ENCODE measurements at regions not wholly inside any gene's neighbourhood (a gene's known extent, or its start where the extent isn't known, plus 50 kb on each side); places are given as distances from the start of the nearest gene placed in this dataset.

DNA sequence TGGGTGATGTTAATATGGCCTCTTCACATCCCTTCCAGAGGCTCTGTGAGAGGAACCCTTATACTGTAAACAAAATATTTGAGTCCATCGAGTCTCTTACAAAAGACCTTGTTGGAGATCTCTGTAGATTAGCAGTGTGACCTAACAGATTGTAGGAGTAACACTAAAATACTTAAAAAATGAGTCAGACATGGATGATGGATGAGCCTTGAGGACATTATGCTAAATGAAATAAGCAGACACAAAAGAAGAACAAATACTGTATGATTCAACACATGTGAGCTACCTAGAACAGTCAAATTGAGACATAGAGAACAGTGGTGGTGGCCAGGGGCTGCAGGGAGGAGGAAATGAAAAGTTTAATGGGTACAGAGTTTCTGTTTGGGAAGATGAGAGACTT lies 152.2 kb upstream of the UBL3 start:
- FAIRE-seq: no peak
- no peak for DNase-seq (ENCODE audit: low spot score)

DNA sequence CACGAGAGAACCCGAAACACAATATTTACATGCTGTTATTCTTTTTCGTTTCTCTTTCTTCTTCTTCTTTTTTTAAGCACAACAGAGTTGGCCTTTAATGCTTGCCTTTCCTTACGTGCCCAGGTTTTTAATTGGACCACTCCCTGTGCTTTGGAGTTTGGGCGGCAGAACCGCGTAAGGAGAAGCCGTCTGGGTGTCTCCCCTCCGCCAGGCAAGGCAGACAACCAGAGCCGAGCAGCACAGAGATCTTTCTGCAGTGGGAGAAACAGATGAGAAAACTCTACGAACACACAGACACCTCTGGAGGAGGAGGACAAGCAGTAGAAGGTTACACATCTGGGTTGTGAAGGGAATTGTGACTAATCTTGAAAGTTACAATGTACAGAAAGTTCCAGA lies 150.0 kb upstream of the UBL3 start:
- FAIRE-seq: no peak
- DNase-seq (ENCODE audit: low spot score): no peak

DNA sequence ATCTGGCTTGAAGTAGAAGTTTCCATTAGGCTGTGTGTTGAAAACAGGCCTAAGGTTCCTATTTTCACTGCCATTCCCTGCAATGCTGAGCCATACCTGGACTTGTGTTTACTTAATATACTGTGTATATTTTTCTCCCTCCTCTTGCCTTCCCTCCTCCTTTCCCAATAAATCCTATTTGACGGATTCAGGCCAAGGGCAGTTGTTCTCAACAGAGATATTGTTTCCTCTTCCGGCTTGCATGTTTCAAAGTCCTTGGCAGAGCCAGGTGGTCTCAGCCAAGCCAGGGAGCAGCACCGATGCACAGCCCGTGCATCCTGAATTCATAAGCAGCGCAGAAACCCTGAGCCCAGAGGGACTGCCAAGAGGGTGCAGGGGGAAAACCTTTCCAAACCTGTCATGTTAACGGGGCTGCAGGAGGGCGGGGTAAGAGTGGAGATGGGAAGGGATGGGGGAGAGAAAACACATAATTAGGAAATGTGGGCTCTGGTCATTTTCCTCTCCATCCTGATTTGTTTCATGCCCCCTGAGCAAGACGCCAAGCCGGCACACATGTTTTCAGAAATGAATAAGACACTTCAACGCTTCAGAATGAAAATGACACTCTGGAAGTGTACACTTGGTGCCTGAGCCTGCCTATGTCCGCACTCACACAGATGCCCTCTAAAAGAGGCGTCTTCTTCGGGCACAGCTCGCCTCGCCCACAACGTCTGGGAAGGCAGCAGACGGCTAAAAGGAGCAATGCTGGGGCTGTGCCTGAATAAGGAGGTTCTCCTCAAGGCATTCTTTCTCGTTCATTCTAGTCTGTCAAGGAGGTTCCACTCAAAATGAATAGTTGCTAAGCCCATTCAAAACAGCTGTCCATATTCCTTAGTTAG lies 149.3 kb upstream of the UBL3 start:
- DNase-seq (ENCODE audit: low spot score) (no peak), FAIRE-seq (no peak)

DNA sequence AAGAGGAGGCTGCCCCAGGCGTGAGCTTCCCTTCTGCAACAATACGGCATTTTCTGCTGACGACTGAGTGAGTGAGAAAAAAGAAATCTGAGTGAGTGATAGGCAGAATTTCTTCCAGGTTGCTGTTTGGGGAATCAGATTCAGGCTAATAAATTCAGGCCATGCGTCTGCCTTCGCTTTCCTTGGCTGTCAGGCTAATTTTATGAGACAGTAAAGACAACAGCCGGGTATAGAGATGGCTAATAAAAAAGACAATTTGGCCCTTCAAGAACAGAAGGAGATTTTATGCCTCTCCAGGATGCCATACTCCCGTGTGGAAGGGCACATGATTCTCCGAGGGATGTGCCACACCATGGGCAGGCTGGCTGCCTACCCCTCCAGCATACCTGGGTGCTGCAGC lies 145.9 kb upstream of the UBL3 start:
- DNase-seq (ENCODE audit: low spot score) (no peak), FAIRE-seq (no peak)

DNA sequence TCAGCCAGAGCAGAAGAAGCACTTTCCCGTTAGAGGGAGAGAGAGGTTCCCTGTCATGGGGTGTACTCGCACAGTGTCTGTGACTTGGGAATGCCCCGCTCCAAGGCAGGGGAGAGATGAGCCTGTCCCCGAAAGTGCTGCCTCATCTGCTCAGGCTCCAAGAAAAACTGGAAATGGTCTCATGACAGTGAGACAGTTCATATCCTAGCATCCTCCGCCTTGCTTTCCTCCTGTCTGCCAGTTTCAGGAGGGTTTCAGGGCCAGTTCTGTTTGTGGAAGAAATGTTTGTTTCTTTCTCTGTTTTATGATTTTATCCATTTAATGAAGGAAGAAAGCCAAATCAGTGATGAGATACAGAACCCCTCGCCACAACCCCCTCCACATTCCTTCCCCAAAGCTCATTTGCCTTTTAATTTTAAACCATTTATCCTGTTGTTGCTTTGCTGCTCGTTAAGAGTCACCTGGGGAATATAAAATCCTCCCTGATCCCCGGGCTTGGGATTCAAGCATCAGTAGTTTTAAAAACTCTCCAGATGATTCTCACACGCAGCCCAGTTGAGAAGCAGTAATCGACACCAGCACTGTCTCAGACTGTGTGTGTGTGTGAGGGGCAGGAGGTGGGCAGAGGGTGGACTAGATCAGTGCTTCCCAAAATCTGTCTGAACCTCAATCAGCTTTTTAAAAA lies 144.6 kb upstream of the UBL3 start:
- DNase-seq (ENCODE audit: low spot score) (no peak), FAIRE-seq (no peak)

DNA sequence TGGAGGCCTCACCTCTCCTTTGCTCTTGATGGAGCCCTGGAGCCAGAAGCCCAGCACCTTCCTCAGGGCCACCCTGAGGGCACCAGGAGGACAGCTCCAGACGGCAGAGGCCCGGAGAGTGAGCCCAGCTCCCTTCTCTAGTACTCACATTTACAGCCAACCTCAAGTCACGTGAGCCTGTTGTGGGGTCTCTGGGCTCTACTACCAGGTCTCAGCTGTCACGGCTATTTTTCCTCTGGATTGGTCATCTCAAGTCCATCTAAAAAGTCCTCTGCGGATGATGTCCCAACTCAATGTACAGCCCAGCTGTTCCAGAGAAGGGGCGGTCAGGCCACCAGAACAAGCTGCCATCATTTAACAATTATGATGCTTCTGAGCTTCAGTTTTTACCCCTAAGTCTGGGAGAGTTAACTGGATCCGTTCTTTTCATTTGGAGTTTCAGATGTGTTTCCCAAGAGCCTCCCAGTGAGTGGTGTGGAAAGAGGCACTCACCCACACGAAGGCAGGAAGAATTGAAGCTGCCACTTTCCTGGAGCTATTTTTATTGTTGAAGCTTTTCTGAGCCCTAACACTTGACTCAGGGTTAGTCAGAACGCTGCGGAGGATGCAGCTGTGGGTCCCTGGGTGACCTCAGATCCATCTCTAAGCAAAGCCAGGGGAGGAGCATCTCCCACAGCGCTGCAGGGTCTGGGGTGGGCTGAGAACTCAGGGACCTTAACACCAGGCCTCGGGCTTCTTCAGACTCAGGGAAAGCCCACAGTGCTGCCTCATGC lies 143.5 kb upstream of the UBL3 start:
- DNase-seq (ENCODE audit: low spot score) (peak; percentile 23), FAIRE-seq (no peak)

DNA sequence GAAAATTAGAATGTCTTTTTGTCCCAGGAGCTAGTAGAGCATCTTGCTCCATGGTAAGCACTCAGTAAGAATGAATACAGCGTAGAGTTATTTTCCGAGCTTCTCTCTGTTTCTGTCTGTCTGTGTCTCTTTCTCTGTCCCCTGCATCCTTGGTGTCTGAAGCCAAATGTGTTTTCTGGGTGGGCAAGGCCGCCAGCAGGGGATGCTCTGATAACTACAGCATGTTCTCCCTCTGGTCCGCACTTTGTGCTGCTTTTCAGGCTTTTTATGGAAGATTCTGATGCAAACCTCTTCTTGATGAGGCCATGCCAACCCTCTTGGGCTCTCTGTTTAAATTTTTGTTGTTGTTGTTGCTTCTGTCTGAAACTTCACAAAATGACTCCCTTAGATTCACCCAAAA lies 142.8 kb upstream of the UBL3 start:
- FAIRE-seq: no peak

DNA sequence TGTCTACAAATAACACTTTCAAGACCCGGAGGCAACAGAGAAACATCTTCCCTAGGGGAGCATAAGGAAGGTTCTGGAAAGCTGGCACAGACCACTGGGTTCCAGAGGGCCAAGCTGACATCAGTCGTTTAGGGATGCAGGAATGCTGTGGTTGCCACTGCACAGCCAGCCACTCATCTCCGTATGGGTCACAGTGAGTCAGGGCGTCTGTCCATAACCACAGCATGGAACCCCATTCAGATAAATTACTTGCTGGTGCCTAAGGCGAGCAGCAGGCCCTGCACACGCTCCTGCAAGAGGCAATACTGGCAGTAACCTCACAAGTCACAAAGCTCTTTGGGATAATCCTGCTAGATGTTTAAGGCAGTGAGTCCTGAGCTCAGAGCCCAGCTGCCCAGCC lies 140.9 kb upstream of the UBL3 start:
- FAIRE-seq (no peak), DNase-seq (ENCODE audit: low spot score) (peak; percentile 67)

More for the DNA sequence above, 142.8 kb upstream of the UBL3 start:
- no peak for DNase-seq (ENCODE audit: low spot score)

DNA sequence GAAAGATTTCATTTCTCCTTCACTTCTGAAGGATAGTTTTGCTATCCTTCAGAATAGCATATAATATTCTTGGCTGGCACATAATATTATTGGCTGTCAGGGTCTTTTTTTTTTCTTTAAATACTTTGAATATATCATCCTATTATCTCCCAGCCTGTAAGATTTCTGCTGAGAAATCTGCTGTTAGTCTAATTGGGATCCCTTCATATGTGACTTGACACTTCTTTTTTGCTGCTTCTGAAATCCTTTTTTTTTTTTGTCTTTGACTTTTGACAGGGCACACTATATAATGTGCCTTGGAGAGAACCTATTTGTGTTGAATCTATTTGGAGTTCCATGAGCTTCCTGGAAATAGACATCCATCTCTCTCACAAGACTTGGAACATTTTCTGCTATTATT lies 136.9 kb upstream of the UBL3 start:
- DNase-seq (ENCODE audit: low spot score) (no peak), FAIRE-seq (no peak)

DNA sequence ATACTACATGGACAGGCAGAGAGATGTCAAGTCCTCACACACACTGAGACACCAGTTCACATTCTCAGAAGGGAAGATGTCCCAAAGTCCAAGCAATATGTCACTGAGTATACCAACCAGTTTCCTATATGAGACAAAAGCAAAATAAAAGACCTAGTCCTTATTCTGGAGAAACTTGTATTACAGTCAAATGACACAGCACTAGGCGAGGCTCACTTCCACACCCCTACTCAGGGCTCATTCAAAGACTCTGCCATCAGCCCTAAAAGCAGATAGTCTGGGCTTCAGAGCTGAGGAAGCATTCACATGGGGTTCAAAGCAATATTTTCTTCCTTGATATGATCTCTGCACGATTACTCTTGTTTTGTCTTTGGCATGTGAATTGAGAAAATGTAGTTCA lies 129.9 kb upstream of the UBL3 start:
- FAIRE-seq (no peak), DNase-seq (ENCODE audit: low spot score) (no peak)

DNA sequence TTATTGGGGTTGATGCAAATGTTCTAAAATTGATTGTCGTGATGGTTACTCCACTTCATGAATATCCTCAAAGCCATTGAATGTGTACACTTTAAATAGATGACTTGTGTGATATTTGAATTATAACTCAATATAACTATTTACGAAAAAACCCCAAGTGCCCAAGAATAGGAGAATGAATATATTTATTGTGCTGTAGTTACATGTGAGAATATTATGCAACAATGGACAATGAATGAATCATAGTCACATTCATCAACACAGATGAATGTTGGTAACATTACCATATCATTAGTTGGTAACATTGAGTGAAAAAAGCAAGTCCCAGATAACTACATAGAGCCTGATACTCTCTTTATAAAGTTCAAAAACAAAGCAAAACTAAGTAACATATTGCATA lies 127.8 kb upstream of the UBL3 start:
- FAIRE-seq (no peak), DNase-seq (ENCODE audit: low spot score) (no peak)

DNA sequence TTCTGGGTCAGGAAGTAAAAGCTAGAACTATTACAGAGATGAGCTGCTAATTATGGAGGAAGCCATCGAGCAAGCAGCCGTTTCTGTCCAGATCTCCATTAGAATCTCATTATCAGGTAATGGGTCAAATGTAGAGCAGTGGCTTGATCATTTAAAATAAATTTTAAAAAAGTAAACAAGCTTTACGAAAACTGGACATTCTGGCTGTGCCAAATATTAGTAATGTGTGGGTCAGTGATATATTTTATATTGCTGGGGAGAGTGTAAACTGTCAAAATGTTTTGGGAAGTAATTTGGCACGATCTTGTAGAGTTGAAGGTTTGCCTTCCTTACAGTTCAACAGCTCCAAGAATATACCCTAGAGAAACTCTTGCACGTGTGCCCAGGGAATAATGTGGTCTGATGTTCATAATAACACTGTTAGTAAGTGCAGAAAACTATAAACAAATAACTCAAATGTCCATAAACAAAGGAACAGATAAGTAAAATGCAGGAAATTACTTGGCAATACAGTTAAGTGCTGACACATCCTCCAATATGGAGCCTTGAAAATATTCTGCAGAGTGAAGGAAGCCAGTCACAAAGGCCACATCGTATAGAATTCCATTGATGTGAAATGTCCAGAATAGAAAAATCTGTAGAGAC lies 127.2 kb upstream of the UBL3 start:
- FAIRE-seq: no peak

DNA sequence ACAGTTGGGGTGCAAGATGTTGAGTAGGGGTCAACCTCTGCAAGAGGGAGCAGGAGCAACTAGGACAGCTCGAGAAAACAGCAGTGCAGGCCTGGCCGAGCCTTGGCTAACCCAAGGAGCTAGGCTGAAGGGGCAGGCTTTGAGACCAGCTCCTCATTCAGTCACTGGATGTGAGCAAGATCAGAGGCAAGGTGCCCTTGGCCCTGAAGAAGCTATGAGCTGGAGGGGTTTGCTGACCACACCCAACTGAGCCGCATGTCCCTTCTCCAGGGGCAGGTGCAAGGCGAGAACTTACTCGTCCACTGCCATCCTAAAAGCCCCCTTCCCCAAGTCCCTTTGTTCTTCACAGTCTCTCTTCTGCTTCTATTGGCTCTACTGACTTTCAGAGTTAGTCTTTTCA lies 126.1 kb upstream of the UBL3 start:
- DNase-seq (ENCODE audit: low spot score) (no peak), FAIRE-seq (no peak)

More for the DNA sequence above, 127.2 kb upstream of the UBL3 start:
- no peak for DNase-seq (ENCODE audit: low spot score)

DNA sequence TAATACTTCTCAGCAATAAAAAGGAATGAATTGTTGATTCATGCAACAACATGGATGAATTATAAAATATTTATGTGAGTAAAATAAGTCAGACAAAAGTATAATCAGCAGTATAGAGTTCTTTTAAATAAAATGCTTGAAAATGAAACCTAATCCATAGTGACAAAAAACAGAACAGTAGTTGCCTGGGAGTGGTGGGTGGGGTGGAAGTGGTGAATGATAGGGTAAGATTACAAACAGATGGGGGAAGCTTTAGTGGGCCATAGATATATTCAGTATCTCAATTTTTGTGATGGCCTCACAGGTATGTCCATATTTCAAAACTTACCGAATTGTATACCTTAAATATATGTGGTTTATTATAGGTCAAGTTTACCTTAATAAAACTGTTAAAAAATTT lies 124.9 kb upstream of the UBL3 start:
- DNase-seq (ENCODE audit: low spot score): no peak

DNA sequence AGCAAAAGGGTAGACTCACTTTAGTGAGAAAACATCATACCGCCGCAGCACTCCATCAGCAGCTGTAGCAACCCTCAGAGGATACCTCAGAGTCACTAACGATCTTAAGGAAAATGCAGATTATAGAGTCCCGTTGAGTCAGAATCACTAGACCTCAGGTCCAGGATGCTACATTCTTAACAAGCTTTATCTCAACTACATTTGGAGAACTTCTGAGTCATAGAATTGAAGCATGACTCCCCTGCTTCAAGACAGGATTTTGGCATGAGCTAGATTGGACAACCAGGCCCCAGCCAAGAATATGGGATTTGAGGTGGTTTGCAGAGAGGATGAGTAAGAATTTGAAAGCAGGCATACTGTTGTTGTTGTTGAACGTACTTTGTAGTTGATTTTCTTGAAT lies 118.9 kb upstream of the UBL3 start:
- FAIRE-seq: no peak
- DNase-seq (ENCODE audit: low spot score): no peak

More for the DNA sequence above, 124.9 kb upstream of the UBL3 start:
- no peak for FAIRE-seq

DNA sequence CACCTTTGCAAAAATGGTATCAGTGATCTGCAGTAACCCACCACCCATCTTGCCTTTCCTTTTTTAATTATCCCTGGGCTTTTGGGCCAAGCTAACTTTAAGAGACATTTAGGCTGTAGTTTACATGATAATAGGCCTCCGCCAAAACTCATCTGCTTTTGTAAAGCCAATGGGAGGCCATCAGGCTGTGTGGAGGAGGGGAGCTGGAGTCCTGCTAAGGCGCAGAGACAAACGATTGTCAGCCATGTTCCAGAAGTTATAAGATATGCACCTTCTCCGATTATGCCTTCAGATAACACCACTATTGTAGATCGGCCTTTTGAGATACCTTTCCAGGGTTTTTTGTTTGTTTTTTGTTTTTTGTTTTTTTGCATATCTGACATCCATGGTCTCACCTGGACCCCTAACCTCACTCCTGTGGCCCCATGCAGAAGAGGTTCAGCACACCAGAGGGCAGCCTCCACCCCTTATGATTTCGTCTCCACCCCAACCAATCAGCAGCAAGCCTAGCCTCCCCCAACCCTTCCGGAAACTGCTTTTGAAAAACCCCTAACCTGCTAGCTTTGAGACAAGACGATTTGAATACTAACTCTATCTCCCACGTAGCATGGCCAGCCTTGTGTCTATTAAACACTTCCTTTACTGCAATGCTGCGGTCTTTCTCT lies 113.9 kb upstream of the UBL3 start:
- FAIRE-seq: no peak
- no peak for DNase-seq (ENCODE audit: low spot score)

DNA sequence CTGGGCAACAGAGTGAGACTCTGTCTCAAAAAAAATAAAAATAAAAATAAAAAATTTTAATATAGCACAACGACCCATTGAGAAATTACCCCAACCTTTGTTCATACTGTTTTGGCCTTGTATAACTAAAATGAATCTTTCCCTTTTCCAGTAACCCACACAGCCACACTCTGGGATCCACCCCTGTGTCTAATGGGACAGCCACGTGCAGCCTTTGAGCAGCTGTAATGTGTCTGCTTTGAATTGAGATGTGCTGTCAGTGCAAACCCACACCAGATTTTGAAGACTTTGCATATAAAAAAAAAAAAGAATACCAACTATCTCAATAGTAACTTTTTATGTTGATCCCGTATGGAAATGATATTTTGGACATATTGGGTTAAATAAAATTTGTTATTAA lies 112.7 kb upstream of the UBL3 start:
- FAIRE-seq (no peak), DNase-seq (ENCODE audit: low spot score) (no peak)

DNA sequence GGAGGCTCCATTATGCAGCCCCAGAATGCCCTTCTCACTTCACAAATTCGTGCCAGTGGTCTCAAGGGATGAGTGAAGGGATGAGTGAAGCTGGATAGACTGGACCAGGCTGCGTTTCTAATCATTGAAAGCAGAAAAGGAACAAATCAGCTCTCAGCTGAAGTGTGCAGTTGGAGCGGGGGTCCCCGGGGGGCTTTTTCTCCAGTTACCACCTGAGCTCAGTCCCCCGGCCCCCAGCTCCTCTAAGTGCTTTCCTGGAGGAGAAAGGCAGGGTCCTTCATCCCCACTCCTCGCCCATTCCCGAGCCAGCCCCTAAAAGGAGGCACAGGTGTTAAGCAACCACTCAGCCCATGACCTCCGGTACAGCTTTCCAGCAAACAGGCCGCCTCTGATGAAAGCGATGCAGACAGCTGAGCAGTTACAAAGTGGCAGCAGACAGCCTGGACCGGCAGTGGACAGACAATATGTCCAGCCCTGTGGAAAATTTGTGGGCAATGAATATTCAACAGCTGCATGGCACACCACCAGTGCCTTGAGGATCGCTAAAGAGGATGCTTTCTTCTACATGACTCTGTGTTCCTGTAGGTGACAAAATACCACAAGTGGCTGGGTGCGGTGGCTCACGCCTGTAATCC lies 110.7 kb upstream of the UBL3 start:
- DNase-seq (ENCODE audit: low spot score) (no peak), FAIRE-seq (no peak)

DNA sequence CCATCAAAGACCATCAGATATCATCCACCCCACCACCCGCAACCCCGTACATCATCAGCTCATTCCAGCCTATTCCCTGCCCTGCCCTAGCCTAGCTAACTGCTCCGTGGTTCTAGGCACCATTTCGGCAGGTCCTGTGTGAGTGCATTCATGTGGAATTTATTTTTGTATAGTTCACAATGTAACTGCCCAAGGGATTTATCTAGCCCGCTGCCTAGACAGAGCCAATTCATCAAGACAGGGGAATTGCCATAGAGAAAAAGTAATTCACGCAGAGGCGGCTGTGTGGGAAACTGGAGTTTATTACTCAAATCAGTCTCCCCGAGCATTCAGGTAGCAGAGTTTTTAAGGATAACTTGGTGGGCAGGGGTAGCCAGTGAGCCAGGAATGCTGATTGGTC lies 109.2 kb upstream of the UBL3 start:
- no peak for FAIRE-seq

DNA sequence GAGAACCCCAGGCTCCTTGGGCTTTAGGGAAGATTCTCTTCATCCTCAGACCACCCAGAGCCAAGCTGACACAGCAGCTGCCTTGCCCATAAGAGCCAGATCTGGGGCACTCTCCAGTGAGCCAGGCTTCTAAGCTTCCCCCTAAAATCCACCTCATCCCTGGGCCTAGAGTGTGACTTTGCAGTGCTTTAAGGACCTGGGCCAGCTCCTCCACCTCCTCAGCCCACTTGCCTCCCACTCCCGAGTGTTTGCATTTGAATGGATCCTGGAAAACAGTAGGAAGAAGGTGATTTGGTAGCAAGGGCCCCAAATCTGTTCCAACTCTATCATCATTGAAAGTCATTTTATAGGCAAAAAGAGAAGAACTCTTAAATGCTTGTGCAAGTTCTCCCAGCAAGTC lies 108.7 kb upstream of the UBL3 start:
- DNase-seq (ENCODE audit: low spot score) (no peak), FAIRE-seq (no peak)

More for the DNA sequence above, 109.2 kb upstream of the UBL3 start:
- DNase-seq (ENCODE audit: low spot score): no peak

DNA sequence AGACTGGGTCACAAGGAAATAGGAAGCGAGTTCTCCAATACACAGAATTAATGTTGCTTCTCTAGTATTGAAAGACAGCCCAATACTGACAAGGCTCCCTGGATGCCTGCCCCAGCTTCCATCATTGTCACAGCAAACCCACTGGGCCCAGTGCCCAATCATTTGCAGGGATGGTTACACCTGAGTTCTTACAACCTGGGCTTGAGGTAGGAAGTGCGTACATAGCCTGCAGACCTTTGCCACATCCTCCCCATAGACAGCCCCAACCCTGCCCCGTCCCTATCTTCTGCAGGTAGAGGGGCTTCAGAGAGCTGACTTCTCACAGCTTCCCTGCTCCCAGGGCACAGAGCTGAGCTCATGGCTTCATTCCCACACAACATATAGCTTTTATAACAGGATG lies 108.1 kb upstream of the UBL3 start:
- FAIRE-seq (no peak), DNase-seq (ENCODE audit: low spot score) (no peak)

Data from urothelium cell line (cell line).